Smooth muscle cell (in vitro differentiated cells): ENCODE measurements at regions not wholly inside any gene's neighbourhood (a gene's known extent, or its start where the extent isn't known, plus 50 kb on each side); places are given as distances from the start of the nearest gene placed in this dataset.

Experiments
- DNase-seq: peaks from one replicate; lab custom pipeline; 2025; ENCODE audit not compliant: unreplicated experiment; lab: John Stamatoyannopoulos, UW
- H2AFZ ChIP-seq: fragments of 200-600 bp; sonication (generic); 2 replicates; pipeline ENCODE4 v1.6.0; 2016; ENCODE audit warnings: antibody characterized with exemption, low read depth, mild to moderate bottlenecking
- H3F3A ChIP-seq: fragments of 200-600 bp; sonication (generic); 2 replicates; pipeline ENCODE4 v1.6.0; 2017; ENCODE audit warnings: antibody characterized with exemption, low read depth
- H3K27ac ChIP-seq: fragments of 200-600 bp; sonication (generic); 2 replicates; pipeline ENCODE4 v1.5.1; 2016; ENCODE audit warnings: low read depth, mild to moderate bottlenecking
- H3K27me3 ChIP-seq: fragments of 200-600 bp; sonication (generic); 2 replicates; pipeline ENCODE4 v1.6.1; 2016; ENCODE audit warnings: low read depth, mild to moderate bottlenecking
- H3K36me3 ChIP-seq: fragments of 200-600 bp; sonication (generic); 2 replicates; pipeline ENCODE4 v1.5.1; 2016; ENCODE audit warnings: low read depth
- H3K4me1 ChIP-seq: fragments of 200-600 bp; sonication (generic); 2 replicates; pipeline ENCODE4 v1.5.1; 2016; ENCODE audit warnings: low read depth
- H3K4me2 ChIP-seq: fragments of 200-600 bp; sonication (generic); 2 replicates; pipeline ENCODE4 v1.6.0; 2016; ENCODE audit warnings: mild to moderate bottlenecking
- H3K4me3 ChIP-seq: fragments of 200-600 bp; sonication (generic); 2 replicates; pipeline ENCODE4 v1.5.1; 2016; ENCODE audit warnings: mild to moderate bottlenecking
- H3K79me2 ChIP-seq: fragments of 200-600 bp; sonication (generic); 2 replicates; pipeline ENCODE4 v1.6.0; 2016; ENCODE audit warnings: low read depth, mild to moderate bottlenecking
- H3K9ac ChIP-seq: fragments of 200-600 bp; sonication (generic); 2 replicates; pipeline ENCODE4 v1.6.0; 2016; ENCODE audit warnings: low read depth
- H3K9me3 ChIP-seq: fragments of 200-600 bp; sonication (generic); replicated peaks from 2 replicates; pipeline ENCODE4 v1.5.1; 2016; ENCODE audit warnings: low read depth
- H4K20me1 ChIP-seq: fragments of 200-600 bp; sonication (generic); 2 replicates; pipeline ENCODE4 v1.6.0; 2016; ENCODE audit warnings: low read depth
- CTCF ChIP-seq: fragments of 200-600 bp; sonication (generic); IDR thresholded peaks from 2 replicates; pipeline ENCODE4 v1.5.1; 2017; ENCODE audit warnings: borderline replicate concordance, mild to moderate bottlenecking, antibody characterized with exemption; ENCODE audit not compliant: insufficient read depth, poor library complexity, severe bottlenecking
- WGBS: methylation state at CpG from one replicate; pipeline ENCODE4 v1.1.7; 2016; ENCODE audit warnings: low lambda C conversion rate; 5-methylcytosine and 5-hydroxymethylcytosine counted together

- H3K79me2 ChIP-seq, result no peaks in the 10 kb centered on the region
These were observed 215.0 kb downstream of the NXPE2 start for GRCh38 chr11:114893329-114893728.

GRCh38 chr11:114896594-114896993 lies 218.3 kb downstream of the NXPE2 start:
- Histone ChIP-seq H3K9ac (no peak overlapping the region), H3F3A (no peaks in the 10 kb centered on the region), H3K4me2 (no peak overlapping the region), H3K27me3 (peaks cover 4% of the 10 kb centered on the region), H3K4me1 (no peaks in the 10 kb centered on the region), H3K79me2 (no peaks in the 10 kb centered on the region), H3K27ac (no peak overlapping the region), H4K20me1 (no peaks in the 10 kb centered on the region), H3K36me3 (no peaks in the 10 kb centered on the region), H3K4me3 (no peak overlapping the region), H3K9me3 (no peaks in the 10 kb centered on the region), H2AFZ (no peak overlapping the region)
- WGBS, result 87% methylated on average over 4 of the region's 4 CpGs
- no peak for DNase-seq
- TF ChIP-seq CTCF, result no peak

More at GRCh38 chr11:114893329-114893728, 215.0 kb downstream of the NXPE2 start:
- Histone ChIP-seq H3K4me2 (no peak overlapping the region), H3K27ac (no peak overlapping the region), H3K27me3 (peaks cover 7% of the 10 kb centered on the region), H3K36me3 (no peaks in the 10 kb centered on the region), H3F3A (no peaks in the 10 kb centered on the region), H4K20me1 (no peaks in the 10 kb centered on the region), H3K4me1 (peaks cover 14% of the 10 kb centered on the region), H3K4me3 (no peak overlapping the region), H3K9me3 (no peaks in the 10 kb centered on the region), H3K9ac (no peak overlapping the region), H2AFZ (no peak overlapping the region)
- no peak for TF ChIP-seq CTCF
- DNase-seq, result no peak
- WGBS, result 78% methylated on average over 5 of the region's 5 CpGs

GRCh38 chr11:114909866-114910265 lies 231.5 kb downstream of the NXPE2 start:
- WGBS, result 64% methylated on average over 3 of the region's 3 CpGs
- H3K27ac ChIP-seq, result no peak overlapping the region
- no peak for TF ChIP-seq CTCF
- no peak overlapping the region for H2AFZ ChIP-seq
- peaks cover 23% of the 10 kb centered on the region for H3K27me3 ChIP-seq
- no peaks in the 10 kb centered on the region for H3K4me1 ChIP-seq
- DNase-seq, result no peak
- no peaks in the 10 kb centered on the region for H3K9me3 ChIP-seq
- H3K4me2 ChIP-seq, result no peak overlapping the region
- H3K9ac ChIP-seq, result no peak overlapping the region
- no peak overlapping the region for H3K4me3 ChIP-seq
- H3F3A ChIP-seq, result no peaks in the 10 kb centered on the region
- no peaks in the 10 kb centered on the region for H4K20me1 ChIP-seq
- H3K79me2 ChIP-seq, result no peaks in the 10 kb centered on the region
- no peaks in the 10 kb centered on the region for H3K36me3 ChIP-seq

GRCh38 chr11:114912826-114913225 lies 234.5 kb downstream of the NXPE2 start:
- no peak overlapping the region for H3K4me2 ChIP-seq
- no peak for TF ChIP-seq CTCF
- 91% methylated on average over 4 of the region's 4 CpGs for WGBS
- no peak overlapping the region for H3K4me3 ChIP-seq
- no peak for DNase-seq
- H4K20me1 ChIP-seq, result no peaks in the 10 kb centered on the region
- peaks cover 31% of the 10 kb centered on the region for H3K27me3 ChIP-seq
- no peaks in the 10 kb centered on the region for H3F3A ChIP-seq
- no peaks in the 10 kb centered on the region for H3K4me1 ChIP-seq
- no peaks in the 10 kb centered on the region for H3K36me3 ChIP-seq
- no peaks in the 10 kb centered on the region for H3K79me2 ChIP-seq
- H3K9me3 ChIP-seq, result no peaks in the 10 kb centered on the region
- no peak overlapping the region for H2AFZ ChIP-seq
- no peak overlapping the region for H3K9ac ChIP-seq
- no peak overlapping the region for H3K27ac ChIP-seq
